HG03060 (cell line): ENCODE measurements at regions not wholly inside any gene's neighbourhood (a gene's known extent, or its start where the extent isn't known, plus 50 kb on each side); places are given as distances from the start of the nearest gene placed in this dataset.

Source experiments
- ATAC-seq: cut with Tn5 transposase; IDR thresholded peaks from one replicate; pipeline ENCODE4 v1.9.1; 2021; ENCODE audit warnings: low read depth, moderate number of reproducible peaks; ENCODE audit not compliant: unreplicated experiment

DNA sequence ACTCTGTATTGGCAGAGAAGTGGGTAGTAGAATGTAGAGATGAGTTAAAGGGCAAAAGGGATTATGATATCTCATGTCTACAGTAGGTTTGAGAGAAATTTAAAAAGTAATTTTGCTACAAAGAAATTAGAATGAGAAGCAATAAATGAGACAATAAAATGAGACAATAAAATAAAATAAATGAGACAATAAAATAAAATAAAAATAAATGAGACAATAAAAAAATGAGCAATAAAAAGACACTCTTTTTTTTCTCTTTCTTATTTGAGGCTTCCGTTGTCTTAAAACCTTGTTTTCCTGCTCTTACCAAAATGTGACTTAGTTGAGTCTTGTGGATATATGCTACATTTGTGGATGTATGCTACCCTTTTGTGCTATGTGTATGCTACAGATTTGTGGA lies 615.4 kb upstream of the PKDCC start:
- no peak for ATAC-seq

DNA sequence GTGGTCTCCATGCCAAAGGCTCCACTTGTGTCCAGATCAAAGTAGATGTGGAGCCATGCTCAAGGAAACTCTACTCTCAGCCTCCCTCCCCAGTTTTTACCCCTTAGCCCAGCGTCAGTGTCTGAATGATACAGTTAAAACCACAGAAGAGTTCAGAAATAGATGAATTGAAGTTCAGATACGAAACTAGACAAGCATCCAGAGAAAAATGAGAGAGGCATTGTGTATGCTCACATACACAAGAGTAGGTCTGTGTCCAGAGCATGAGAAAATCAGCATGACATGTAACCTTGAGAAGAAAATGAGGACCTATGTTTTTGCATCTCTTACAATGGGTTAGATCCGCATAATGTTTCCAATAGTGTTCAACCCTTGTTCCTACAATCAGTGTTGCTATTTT lies 612.8 kb upstream of the PKDCC start:
- no peak for ATAC-seq

- ATAC-seq = no peak
Measured at GRCh38 chr2:41441958-41442357, 605.9 kb upstream of the PKDCC start.

DNA sequence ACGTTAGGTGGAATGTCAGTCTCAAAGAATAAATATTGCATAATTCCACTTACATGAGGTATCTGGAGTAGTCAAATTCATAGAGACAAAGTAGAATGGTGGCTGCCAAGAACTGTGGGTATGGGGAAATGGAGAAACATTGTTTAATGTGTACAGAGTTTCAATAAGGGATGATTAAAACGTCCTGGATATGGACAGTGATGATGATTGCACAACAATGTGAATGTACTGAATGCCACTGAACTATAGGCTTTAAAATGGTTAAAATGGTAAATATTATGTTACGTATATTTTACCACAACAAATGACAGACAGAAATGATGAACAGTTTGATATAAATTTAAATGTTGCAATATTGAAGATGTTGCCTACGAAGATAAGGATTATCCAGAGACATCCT lies 602.0 kb upstream of the PKDCC start:
- no peak for ATAC-seq

DNA sequence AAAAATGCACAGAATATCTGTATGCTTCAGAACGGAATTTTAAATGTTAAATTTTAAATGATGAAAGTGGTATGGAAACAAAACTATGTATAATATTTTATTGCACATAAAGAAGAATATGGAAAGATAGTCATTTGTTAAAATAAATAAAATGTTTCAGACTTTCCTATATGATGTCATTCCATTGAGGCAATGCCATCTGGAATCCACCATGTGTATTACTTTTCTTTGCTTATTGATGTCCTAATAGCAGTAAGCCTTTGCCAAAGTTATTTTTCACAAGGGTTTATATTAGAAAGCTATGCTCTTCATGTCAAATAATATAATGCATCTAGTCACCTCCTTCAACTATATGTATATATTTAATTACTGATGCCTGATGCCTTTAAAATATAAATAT lies 601.6 kb upstream of the PKDCC start:
- ATAC-seq = no peak

- ATAC-seq = no peak
Measured at GRCh38 chr2:41448221-41448620, 599.6 kb upstream of the PKDCC start.

DNA sequence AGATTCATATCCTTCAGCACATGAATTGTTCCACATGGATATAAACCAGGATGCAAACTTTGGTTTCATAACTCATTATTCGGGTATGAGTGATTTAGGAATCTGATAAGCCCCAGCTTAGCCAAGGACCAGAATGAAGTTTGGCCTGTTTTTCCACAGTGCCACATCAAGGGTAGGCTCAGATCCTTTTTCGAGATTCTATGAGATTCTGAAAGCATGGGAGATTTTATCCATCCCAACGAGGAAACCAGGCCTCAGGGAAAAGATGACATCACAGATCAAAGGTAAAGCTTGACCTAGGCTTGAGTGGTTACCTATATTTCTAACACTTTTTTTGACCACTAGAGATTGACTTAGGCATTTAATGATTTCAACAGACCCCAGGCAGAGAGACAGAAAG lies 590.8 kb upstream of the PKDCC start:
- no peak for ATAC-seq

GRCh38 chr2:41460661-41461060 lies 587.2 kb upstream of the PKDCC start:
- ATAC-seq = no peak

DNA sequence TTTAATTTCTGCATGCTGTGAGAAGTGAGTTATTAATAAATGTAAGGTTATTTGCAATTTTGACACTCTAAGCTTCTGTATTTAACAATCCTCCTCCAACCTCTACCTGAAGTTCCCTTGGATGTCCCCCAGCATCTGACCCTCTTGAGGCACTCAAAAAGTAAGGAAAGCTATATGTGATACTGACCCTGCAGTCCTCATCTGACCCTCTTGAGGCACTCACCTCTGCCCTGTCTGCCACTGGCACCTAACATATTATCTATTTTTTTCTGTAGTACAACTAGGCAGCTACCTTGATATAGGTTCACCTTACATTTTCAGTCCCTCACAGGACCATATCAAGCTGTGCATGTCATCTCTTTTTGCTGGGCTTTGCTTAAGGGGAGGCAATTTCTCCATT lies 583.4 kb upstream of the PKDCC start:
- no peak for ATAC-seq

GRCh38 chr2:41475959-41476358 lies 571.9 kb upstream of the PKDCC start:
- ATAC-seq = no peak

GRCh38 chr2:41482659-41483058 lies 565.2 kb upstream of the PKDCC start:
- ATAC-seq = no peak

DNA sequence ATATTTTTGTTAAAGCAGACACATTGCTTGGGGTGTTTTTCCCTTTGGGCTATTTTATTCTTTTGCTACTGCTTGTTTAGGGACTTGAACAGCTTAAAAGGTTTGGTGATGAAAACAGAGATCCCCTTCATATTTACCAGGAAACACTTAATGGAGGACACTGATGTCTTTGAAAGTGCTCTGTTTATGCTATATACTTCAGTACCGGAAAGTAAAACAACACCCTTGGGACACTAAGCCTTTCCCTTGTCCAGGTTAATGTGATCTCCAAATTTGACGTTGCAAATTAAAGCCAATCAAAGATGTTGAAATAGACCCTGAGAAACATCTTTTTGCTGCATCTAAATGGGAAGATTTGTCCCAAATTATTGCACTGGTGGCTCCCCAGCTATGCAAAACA lies 564.6 kb upstream of the PKDCC start:
- no peak for ATAC-seq

GRCh38 chr2:41483982-41484857 lies 563.6 kb upstream of the PKDCC start:
- ATAC-seq = no peak

GRCh38 chr2:41484858-41485234 lies 563.0 kb upstream of the PKDCC start:
- no peak for ATAC-seq

DNA sequence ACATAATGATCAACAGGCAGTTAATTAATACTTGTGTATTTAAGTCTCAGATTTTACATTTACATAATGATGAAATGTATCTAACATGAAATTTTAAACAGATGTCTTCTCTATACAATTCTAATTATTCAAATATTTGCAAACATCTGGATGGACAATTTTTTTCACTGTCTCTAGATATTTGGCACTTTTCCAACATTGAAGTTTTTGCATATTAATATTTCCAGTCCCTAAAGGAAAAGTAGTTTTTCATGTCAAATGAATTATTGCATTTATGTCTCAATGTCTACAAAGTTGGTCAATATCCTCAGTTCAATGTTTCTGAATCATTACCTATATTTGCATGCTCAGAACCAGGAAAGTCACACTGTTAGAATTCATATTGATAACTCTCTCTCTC lies 560.9 kb upstream of the PKDCC start:
- no peak for ATAC-seq

DNA sequence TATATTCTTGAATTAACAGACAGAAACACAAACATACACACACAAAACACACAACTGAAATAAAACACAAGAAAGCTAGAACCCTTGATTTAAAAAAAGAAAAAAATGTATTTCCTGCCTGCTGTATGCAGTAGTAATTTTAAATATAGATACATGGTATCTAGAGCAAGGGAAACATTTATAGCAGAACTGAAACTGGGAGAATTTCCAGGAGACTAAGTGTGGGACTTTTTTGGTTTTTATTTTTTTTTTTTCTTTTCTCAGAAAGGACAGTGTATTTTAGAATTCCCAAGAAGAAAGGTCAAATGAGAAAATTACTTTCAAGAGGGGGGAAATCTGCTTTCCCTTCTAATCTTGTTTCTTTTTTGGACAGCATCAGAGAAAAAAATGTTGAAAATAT lies 558.9 kb upstream of the PKDCC start:
- ATAC-seq = no peak

- no peak for ATAC-seq
Measured at GRCh38 chr2:41489638-41490037, 558.2 kb upstream of the PKDCC start.

DNA sequence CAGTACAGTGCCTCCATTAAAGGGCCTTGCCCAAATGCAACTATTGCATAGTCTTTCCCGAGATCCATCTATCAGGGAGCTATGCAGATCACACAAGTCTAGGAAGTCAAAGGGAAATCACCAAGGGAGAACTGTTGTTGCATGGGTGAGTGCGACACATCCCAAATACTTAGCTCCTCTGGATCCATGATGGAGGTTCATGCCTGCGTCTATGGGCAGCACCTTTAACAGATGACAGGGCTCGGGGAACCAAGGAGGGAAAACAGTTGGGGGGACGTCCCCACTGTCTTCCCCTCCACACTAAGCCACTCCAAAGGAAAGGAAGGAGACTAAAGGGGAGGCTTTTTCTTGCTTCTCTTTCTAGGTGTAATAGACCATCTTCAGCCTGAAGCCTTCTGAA lies 552.8 kb upstream of the PKDCC start:
- ATAC-seq = no peak

DNA sequence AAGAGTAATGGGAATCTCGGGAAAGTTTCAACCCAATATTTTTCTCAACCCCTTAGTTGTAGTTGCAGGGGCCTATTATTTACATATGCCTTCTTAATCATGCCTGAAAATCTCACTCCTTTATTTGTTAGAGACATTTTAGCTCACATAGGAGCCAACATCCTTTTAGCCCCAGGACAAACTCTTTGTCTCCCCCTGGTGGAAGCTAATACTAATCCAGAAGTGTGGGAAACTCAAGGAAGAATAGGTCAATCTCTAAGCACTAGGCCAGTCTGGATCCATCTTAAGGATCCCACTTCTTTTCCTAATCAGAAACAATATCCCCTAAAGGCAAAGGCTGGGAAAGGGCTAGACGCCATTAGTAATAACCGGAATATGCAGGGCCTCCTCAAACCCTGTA lies 550.9 kb upstream of the PKDCC start:
- ATAC-seq = no peak

DNA sequence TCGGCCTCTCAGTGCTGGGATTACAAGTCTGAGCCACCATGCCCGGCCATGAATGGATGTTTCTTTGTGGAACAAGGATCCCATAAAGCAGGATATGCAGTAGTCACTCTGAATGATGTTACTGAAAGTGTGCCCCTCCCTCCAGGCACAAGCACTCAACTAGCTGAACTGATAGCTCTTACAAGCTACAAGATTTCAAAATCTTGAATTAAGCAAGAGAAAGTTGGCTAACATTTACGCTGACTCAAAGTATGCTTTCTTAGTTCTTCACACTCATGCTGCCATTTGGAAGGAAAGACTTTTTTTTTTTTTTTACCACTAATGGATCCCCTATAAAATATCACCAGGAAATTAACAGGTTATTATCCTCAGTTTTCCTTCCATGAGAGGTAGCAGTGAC lies 549.0 kb upstream of the PKDCC start:
- no peak for ATAC-seq

DNA sequence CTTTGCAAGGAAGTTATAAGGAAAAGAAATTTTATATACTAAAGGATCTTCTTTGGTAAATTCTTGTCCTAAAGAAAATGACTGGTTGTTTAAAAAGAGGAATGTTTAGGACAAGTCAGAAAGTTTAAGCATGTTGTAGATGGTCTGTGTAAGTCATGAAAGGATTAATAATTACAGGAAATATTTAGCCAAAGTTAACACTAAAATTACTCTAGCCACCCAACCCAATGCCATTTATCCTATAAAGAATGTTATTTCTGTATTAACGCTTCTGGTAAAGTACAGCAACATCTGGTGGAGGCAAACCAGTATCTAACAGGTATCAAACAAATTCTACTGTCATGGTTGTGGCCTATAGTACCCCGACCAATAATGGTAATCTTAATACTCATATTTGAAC lies 546.9 kb upstream of the PKDCC start:
- ATAC-seq = no peak

GRCh38 chr2:41502752-41503151 lies 545.1 kb upstream of the PKDCC start:
- no peak for ATAC-seq

- no peak for ATAC-seq
Measured at GRCh38 chr2:41504532-41504931, 543.3 kb upstream of the PKDCC start.
